WERI-Rb-1 (cell line): ENCODE measurements at regions not wholly inside any gene's neighbourhood (a gene's known extent, or its start where the extent isn't known, plus 50 kb on each side); places are given as distances from the start of the nearest gene placed in this dataset.
"Not testable (repeated sequence)": the region's sequence is repeated elsewhere in the genome, so short reads cannot be mapped to it uniquely, and the experiment has no call there.

Source experiments
- DNase-seq: peaks from one replicate; pipeline ENCODE4 v3.0.0-alpha.2; 2020
- H3K27ac ChIP-seq: fragments of 250-450 bp; sonication (Bioruptor Pico); 2 replicates; pipeline ENCODE4 v1.5.1; 2020; ENCODE audit warnings: mild to moderate bottlenecking, moderate library complexity
- H3K27me3 ChIP-seq: fragments of 250-450 bp; sonication (Bioruptor Pico); 2 replicates; pipeline ENCODE4 v1.5.1; 2021; ENCODE audit warnings: mild to moderate bottlenecking, low read depth, moderate library complexity; ENCODE audit not compliant: insufficient read depth, severe bottlenecking
- H3K36me3 ChIP-seq: fragments of 250-450 bp; sonication (Bioruptor Pico); 2 replicates; pipeline ENCODE4 v1.5.1; 2020; ENCODE audit warnings: mild to moderate bottlenecking, moderate library complexity
- H3K4me3 ChIP-seq: 2 replicates; pipeline ENCODE4 v1.5.1; 2011; ENCODE audit warnings: low read depth, mild to moderate bottlenecking, control low read depth, low read length
- H3K9me3 ChIP-seq: fragments of 250-450 bp; sonication (Bioruptor Pico); 2 replicates; pipeline ENCODE4 v1.5.1; 2021; ENCODE audit warnings: mild to moderate bottlenecking, moderate library complexity; ENCODE audit not compliant: severe bottlenecking
- TF ChIP-seq, protein P1 (sequence below): IDR thresholded peaks from 2 replicates; pipeline ENCODE4 v1.5.1; 2011; ENCODE audit warnings: low read depth, mild to moderate bottlenecking, control low read depth, inconsistent platforms, low read length

- Histone ChIP-seq H3K36me3 (no peaks in the 10 kb centered on the region), H3K9me3 (no peaks in the 10 kb centered on the region), H3K4me3 (no peak overlapping the region), H3K27me3 (peaks cover 72% of the 10 kb centered on the region), H3K27ac (no peak overlapping the region)
- TF ChIP-seq, protein P1, sequence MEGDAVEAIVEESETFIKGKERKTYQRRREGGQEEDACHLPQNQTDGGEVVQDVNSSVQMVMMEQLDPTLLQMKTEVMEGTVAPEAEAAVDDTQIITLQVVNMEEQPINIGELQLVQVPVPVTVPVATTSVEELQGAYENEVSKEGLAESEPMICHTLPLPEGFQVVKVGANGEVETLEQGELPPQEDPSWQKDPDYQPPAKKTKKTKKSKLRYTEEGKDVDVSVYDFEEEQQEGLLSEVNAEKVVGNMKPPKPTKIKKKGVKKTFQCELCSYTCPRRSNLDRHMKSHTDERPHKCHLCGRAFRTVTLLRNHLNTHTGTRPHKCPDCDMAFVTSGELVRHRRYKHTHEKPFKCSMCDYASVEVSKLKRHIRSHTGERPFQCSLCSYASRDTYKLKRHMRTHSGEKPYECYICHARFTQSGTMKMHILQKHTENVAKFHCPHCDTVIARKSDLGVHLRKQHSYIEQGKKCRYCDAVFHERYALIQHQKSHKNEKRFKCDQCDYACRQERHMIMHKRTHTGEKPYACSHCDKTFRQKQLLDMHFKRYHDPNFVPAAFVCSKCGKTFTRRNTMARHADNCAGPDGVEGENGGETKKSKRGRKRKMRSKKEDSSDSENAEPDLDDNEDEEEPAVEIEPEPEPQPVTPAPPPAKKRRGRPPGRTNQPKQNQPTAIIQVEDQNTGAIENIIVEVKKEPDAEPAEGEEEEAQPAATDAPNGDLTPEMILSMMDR, result no peak
- DNase-seq, result no peak
Observed at GRCh38 chr14:38947343-38947742, 155.7 kb downstream of the SEC23A start.

DNA sequence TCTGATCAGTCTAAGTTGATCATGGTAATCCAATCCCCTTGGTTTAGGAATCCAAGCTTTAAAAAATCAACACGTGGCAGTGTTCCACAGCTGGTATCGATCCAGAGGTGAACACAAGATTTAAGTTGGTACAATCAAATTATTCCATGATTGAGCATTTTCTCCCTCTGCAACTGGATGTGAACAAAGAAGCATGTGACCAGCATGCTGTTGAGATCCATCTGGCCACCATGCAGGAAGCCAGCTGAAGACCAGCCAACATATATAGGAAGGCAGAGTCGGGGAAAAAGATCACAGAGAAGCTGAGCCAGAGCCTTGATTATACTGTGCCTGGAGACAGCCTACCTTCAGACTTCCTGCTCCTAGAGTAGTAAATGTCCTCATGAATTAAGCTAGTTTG is 158.3 kb downstream of the SEC23A start:
- TF ChIP-seq, protein P1, result no peak
- Histone ChIP-seq H3K4me3 (no peak overlapping the region), H3K9me3 (no peaks in the 10 kb centered on the region), H3K36me3 (no peaks in the 10 kb centered on the region), H3K27me3 (peaks cover 78% of the 10 kb centered on the region), H3K27ac (no peak overlapping the region)
- no peak for DNase-seq

DNA sequence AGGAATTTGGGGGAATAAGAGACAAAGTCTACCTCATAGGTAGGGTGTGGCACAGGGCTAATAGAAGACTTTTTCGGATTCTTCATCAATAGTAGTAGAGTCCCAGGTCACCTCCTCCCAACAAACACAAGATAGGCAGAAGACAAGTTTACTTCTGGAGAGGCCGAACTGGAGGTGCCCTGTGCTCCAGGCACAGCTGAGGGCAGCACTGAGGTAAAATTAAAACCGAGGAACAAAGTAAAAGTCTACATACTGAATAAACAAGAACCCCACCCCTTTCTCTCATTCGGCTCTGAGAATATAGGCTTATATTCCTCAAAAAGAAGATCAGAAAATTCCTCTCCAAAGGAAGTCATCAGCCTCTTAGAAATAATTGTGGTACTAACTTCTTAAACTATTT is 161.5 kb downstream of the SEC23A start:
- Histone ChIP-seq H3K9me3 (no peaks in the 10 kb centered on the region), H3K27ac (no peak overlapping the region), H3K4me3 (no peak overlapping the region), H3K27me3 (peaks cover 62% of the 10 kb centered on the region), H3K36me3 (no peaks in the 10 kb centered on the region)
- no peak for DNase-seq
- TF ChIP-seq, protein P1, result no peak

GRCh38 chr14:38932653-38933000 is 170.4 kb downstream of the SEC23A start:
- H3K36me3 ChIP-seq, DNase-seq, H3K9me3 ChIP-seq, H3K4me3 ChIP-seq, H3K27ac ChIP-seq: not testable (repeated sequence)
- H3K27me3 ChIP-seq, result peaks cover 58% of the 10 kb centered on the region

DNA sequence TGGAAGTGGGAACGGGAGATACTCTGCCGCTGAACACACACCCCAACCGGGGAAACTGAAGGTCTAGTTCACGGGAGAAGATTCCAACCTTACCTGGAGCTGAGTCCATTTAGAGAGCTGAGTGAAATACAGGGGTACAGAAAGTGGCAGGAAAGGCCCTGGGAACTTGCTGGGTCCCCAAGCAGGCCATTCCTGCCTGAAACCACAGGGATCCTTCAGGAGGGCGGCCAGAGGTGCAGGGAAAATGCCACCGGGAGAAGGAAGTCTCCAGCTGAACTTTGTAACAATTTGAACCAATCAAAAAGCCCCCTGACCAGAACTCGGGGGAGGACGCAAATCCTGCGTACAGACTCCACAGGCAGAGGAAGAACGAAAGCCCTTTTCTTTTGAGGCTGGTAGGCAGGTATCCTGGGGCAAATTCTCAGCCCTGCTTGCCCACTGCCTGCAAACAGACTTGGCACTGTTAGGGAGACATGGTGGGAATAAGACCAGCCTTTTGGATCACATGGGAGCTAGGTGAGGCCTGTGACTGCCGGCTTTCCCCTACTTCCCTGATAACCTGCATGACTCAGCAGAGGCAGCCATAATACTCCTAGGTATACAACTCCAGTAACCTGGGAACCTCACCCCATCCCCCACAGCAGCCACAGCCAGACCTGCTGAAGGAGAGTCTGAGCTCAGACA is 170.9 kb downstream of the SEC23A start:
- H3K27me3 ChIP-seq, result peaks cover 58% of the 10 kb centered on the region
- no peak for DNase-seq

DNA sequence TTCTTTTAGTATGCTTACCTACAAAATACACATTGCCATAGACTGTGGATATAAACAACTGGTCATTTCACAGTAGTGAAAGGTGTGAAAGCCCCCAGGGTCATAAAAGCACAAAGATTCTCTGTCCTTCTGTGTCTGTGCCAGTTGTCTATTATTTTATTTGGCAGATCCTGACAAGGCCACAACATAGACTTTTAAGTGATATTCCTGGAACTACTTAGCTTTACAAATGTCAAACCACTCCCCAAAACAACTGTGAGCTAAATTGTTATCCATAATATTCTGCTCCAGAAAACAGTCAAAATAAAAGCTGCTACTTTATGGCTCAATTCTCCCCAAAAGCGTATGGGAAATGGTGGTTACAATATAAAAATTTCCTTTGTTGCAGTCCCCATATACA is 172.1 kb downstream of the SEC23A start:
- no peak overlapping the region for H3K4me3 ChIP-seq

More for the DNA sequence above, 170.9 kb downstream of the SEC23A start:
- Histone ChIP-seq H3K27ac (no peak overlapping the region), H3K36me3 (no peaks in the 10 kb centered on the region), H3K4me3 (no peak overlapping the region), H3K9me3 (peaks cover 2% of the 10 kb centered on the region)
- TF ChIP-seq, protein P1, result no peak

More for the DNA sequence above, 172.1 kb downstream of the SEC23A start:
- TF ChIP-seq, protein P1, result no peak
- H3K36me3 ChIP-seq, result no peaks in the 10 kb centered on the region
- H3K27ac ChIP-seq, result no peak overlapping the region
- peaks cover 58% of the 10 kb centered on the region for H3K27me3 ChIP-seq
- no peak for DNase-seq
- peaks cover 4% of the 10 kb centered on the region for H3K9me3 ChIP-seq
